ENCODE measurements at regions not wholly inside any gene's neighbourhood (a gene's known extent, or its start where the extent isn't known, plus 50 kb on each side); places are given as distances from the start of the nearest gene placed in this dataset.

- TF ChIP-seq ZBTB9 (CRISPR knock-in tag; IDR thresholded peaks at IDR 0.05) (no peak), ZNF274 (IDR thresholded peaks at IDR 0.05; ENCODE audit: borderline replicate concordance, low read depth, low read length) (no peak), CBX3 (IDR thresholded peaks at IDR 0.05; ENCODE audit: borderline replicate concordance in 1 of 2, low read length in 2 of 2) (no peak), KLF10 (CRISPR knock-in tag; IDR thresholded peaks at IDR 0.05) (no peak), PYGO2 (tag; IDR thresholded peaks at IDR 0.05) (no peak), HDAC2 (IDR thresholded peaks at IDR 0.05) (no peak), CCNT2 (IDR thresholded peaks at IDR 0.05; ENCODE audit: borderline replicate concordance, extremely low read depth, insufficient read length, low read depth, low read length) (no peak), ZFP36 (IDR thresholded peaks at IDR 0.05; ENCODE audit: low read depth, low read length, partially characterized antibody) (no peak), CTCF (IDR thresholded peaks at IDR 0.05 in 2 of 3, conservative IDR thresholded peaks at IDR 0.05 in 1 of 3; ENCODE audit: insufficient read depth in 2 of 3, low read depth in 1 of 3, low read length in 3 of 3) (no peak), ARID3B (CRISPR knock-in tag; IDR thresholded peaks at IDR 0.05; ENCODE audit: borderline replicate concordance) (no peak), FOXP4 (CRISPR knock-in tag; IDR thresholded peaks at IDR 0.05; ENCODE audit: borderline replicate concordance) (no peak)
Measured at GRCh38 chr4:154686838-154687237, 57.0 kb upstream of the LRAT start.
